ENCODE measurements at regions not wholly inside any gene's neighbourhood (a gene's known extent, or its start where the extent isn't known, plus 50 kb on each side); places are given as distances from the start of the nearest gene placed in this dataset.
A peak's percentile ranks its signal among the peaks of the same experiment; 100 is the strongest.

DNA sequence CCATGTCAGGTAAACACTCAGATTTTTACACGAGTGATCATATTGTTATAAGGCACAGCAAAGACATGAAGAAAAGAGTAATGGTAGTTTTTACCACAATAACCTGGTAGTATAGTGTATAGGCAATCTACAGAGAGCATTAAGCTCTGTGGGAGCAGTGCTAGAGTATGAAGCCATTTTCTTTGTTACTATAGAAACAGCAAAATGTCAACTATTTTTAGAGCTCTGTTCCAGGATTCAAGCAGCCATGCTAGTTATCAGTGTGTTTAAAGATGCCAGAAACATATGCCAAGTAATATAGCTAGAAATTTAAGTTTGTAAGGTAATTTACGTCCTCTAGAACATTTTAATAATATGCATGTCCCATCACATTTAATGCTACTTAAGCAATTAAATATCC, 77.6 kb upstream of the RGS18 start:
- H3K27ac ChIP-seq (ENCODE audit: insufficient read depth, low read length): no peak overlapping the region
- H3K9me1 ChIP-seq (ENCODE audit: insufficient read depth, low read length): no peaks in the 10 kb centered on the region
- H3K36me3 ChIP-seq (ENCODE audit: control insufficient read depth, insufficient read depth, low read length): no peaks in the 10 kb centered on the region
- no TSS peak for BruUV-seq (replicated peaks)
- H2AFZ ChIP-seq (replicated peaks; ENCODE audit: low read length, poor library complexity): no peak overlapping the region
- no peak overlapping the region for H2BK20ac ChIP-seq (ENCODE audit: low read depth, low read length)
- in situ Hi-C loops (cut with MboI; ENCODE audit: low sequenced_read_pairs): no loop called here
- no peak overlapping the region for H2AK9ac ChIP-seq (replicated peaks; ENCODE audit: low read depth, low read length, poor library complexity)
- H3K9me3 ChIP-seq (ENCODE audit: control insufficient read depth, insufficient read depth, low read length): no peaks in the 10 kb centered on the region
- ATAC-seq (ENCODE audit: low read depth): peak; percentile 54
- no peak overlapping the region for H2BK120ac ChIP-seq (ENCODE audit: low read depth, low read length)
- TF ChIP-seq, protein P1, sequence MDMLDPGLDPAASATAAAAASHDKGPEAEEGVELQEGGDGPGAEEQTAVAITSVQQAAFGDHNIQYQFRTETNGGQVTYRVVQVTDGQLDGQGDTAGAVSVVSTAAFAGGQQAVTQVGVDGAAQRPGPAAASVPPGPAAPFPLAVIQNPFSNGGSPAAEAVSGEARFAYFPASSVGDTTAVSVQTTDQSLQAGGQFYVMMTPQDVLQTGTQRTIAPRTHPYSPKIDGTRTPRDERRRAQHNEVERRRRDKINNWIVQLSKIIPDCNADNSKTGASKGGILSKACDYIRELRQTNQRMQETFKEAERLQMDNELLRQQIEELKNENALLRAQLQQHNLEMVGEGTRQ (IDR thresholded peaks at IDR 0.05; ENCODE audit: low read depth, low read length): no peak
- TF ChIP-seq, protein P2, sequence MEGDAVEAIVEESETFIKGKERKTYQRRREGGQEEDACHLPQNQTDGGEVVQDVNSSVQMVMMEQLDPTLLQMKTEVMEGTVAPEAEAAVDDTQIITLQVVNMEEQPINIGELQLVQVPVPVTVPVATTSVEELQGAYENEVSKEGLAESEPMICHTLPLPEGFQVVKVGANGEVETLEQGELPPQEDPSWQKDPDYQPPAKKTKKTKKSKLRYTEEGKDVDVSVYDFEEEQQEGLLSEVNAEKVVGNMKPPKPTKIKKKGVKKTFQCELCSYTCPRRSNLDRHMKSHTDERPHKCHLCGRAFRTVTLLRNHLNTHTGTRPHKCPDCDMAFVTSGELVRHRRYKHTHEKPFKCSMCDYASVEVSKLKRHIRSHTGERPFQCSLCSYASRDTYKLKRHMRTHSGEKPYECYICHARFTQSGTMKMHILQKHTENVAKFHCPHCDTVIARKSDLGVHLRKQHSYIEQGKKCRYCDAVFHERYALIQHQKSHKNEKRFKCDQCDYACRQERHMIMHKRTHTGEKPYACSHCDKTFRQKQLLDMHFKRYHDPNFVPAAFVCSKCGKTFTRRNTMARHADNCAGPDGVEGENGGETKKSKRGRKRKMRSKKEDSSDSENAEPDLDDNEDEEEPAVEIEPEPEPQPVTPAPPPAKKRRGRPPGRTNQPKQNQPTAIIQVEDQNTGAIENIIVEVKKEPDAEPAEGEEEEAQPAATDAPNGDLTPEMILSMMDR (conservative IDR thresholded peaks at IDR 0.05; ENCODE audit: low read depth, low read length): no peak
- TF ChIP-seq BHLHE40 (IDR thresholded peaks at IDR 0.05; ENCODE audit: low read depth, low read length) (no peak), RFX5 (IDR thresholded peaks at IDR 0.05; ENCODE audit: low read depth, low read length) (no peak), RAD21 (IDR thresholded peaks at IDR 0.05; ENCODE audit: low read length) (no peak)
- H2BK15ac ChIP-seq (ENCODE audit: low read depth, low read length): no peak overlapping the region
- H4K8ac ChIP-seq (ENCODE audit: low read depth in 2 of 2, low read length in 2 of 2): peak overlapping the region in 1 of 2 experiments; percentile 15; a peak in 1 of 4 replicates
- no peak overlapping the region for H3K4ac ChIP-seq (ENCODE audit: low read depth, low read length)
- no peak overlapping the region for H3K9ac ChIP-seq (ENCODE audit: low read depth, low read length)
- no peak overlapping the region for H3K23ac ChIP-seq (ENCODE audit: low read depth, low read length)
- dilution Hi-C loops (cut with HindIII; ENCODE audit: low sequenced_read_pairs, unreplicated experiment): no loop called here
- no peaks in the 10 kb centered on the region for H3K27me3 ChIP-seq (ENCODE audit: control insufficient read depth, insufficient read depth, low read length)
- no peaks in the 10 kb centered on the region for H4K20me1 ChIP-seq (ENCODE audit: insufficient read depth, low read length)
- DNase-seq: no peak
- no peak overlapping the region for H3K18ac ChIP-seq (ENCODE audit: low read depth, low read length)
- H4K91ac ChIP-seq (ENCODE audit: insufficient read depth, low read depth, low read length): no peak overlapping the region
- H3K14ac ChIP-seq (replicated peaks; ENCODE audit: low read depth, low read length): no peak overlapping the region
- H2AK5ac ChIP-seq (ENCODE audit: low read depth, low read length): no peak overlapping the region
- no peaks in the 10 kb centered on the region for H3K4me1 ChIP-seq (ENCODE audit: control insufficient read depth, insufficient read depth, low read length)
- no peak overlapping the region for H4K5ac ChIP-seq (ENCODE audit: low read depth, low read length)
- WGBS, 2 experiments (ENCODE audit: extremely low coverage in 2 of 2, insufficient read length in 1 of 2): no CpG with 5 or more reads among the region's 2 CpGs
- no peak overlapping the region for H3K4me3 ChIP-seq (ENCODE audit: insufficient read depth, low read depth, low read length)
- intact Hi-C loops (cut with micrococcal nuclease): no loop called here
- H3K79me1 ChIP-seq (ENCODE audit: low read depth in 1 of 2, low read length in 2 of 2): no peaks in the 10 kb centered on the region
- no peak overlapping the region for H2BK5ac ChIP-seq (ENCODE audit: low read depth, low read length, poor library complexity, severe bottlenecking)
- ChIA-PET CTCF (interaction anchor here (1.1 kb wide), 1 partner anchor 11 kb away, joined by 5 read pairs; no protein-coding TSS in a partner anchor), POLR2A (ENCODE audit: unreplicated experiment) (no interaction called here)
- no peak overlapping the region for H3K56ac ChIP-seq (ENCODE audit: extremely low read depth, insufficient read depth, low read length)
- H3K4me2 ChIP-seq (ENCODE audit: low read depth, low read length): no peak overlapping the region; the same call in 1 of the 2 replicates

All from IMR-90 (cell line).